GM19438 (cell line): ENCODE measurements at regions not wholly inside any gene's neighbourhood (a gene's known extent, or its start where the extent isn't known, plus 50 kb on each side); places are given as distances from the start of the nearest gene placed in this dataset.

Experiments used
- ATAC-seq: cut with Tn5 transposase; IDR thresholded peaks from one replicate; pipeline ENCODE4 v1.9.1; 2021; ENCODE audit warnings: low read depth; ENCODE audit not compliant: unreplicated experiment

GRCh38 chr7:17632384-17632783 is 307.9 kb downstream of the SNX13 start:
- no peak for ATAC-seq

DNA sequence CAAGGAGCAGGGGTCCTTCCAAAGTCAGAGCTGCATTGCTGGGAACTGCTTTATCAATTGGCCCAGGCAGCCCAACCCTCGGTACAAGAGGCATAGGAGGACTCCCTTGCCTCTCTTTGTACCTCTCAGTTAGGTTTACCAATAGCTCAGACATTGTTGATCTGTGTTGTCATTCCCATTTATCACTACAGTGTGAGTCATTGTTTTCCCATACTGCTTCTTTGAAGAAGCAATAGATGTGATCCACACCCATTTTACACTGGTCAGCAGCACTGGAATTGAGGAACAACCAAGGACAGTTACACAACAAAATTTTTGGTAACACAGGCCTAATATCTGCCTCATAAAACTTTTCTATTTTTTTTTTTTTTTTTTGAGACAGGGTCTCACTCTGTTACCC is 307.2 kb downstream of the SNX13 start:
- no peak for ATAC-seq

DNA sequence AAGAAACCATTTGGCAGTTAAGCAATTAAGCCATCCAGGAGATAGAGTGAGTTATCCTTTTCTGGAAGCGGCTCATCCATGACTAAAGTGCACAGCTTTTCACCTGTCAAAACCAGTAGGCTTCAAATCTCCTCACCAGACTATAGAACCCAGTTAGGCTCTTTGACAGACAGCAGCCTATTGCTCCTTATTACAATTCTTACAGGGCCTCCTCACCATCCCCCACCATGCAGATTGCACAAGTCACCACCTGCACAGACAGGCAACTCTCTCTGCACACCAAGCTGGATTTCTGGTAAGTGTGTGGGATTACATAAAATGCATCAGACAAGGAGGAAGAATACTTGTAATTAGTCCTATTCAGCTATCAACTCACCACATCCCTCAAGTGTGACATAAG is 301.6 kb downstream of the SNX13 start:
- no peak for ATAC-seq

GRCh38 chr7:17640730-17641377 is 299.4 kb downstream of the SNX13 start:
- ATAC-seq = no peak

- ATAC-seq = no peak
Observed at GRCh38 chr7:17645500-17645899, 294.8 kb downstream of the SNX13 start.

GRCh38 chr7:17646253-17646956 is 293.9 kb downstream of the SNX13 start:
- no peak for ATAC-seq

DNA sequence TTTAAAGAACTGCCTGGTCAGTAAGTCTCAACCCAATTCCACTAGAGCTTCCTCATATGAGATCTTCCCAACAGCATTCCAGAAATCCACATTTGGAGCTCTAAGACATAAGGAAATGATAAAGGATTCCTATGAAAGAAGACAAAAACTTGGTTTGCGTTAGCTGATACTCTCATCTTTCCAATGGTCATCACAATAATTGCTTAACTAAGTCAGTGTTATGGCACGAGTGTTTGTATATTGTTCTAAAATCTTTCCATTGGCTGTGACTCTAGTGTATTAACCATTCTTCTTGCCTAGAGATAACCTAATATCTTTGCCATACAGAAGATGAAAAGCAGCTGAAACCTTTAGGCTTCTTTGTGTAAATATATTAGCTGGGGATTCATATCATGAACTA is 289.0 kb downstream of the SNX13 start:
- no peak for ATAC-seq

DNA sequence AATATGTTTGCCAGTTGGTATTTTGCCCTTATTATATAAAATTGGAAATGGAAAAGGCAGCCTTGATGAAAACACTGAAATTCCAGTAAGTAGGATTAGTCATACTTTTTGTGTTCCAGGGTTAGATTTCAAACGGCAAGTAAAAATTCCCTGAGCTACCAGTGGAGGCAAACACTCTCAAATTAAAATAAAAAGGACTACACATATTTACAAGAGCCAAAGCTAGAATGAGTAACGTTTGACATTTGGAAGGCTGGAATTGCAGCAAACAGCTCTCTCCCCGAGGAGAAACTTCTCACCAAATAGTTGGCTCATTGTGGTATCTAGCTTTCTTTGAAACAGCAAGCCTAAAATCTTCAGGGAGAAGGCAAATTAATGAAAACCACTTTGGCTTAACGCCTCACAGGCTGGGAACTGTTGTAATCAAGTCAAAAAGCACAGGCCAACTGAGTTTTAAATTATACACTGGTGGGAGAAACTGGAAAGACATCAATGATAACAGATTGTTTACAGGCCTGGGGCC is 288.4 kb downstream of the SNX13 start:
- ATAC-seq = no peak

GRCh38 chr7:17654940-17655339 is 285.4 kb downstream of the SNX13 start:
- ATAC-seq = no peak

GRCh38 chr7:17659126-17659525 is 281.2 kb downstream of the SNX13 start:
- no peak for ATAC-seq

GRCh38 chr7:17660116-17660515 is 280.2 kb downstream of the SNX13 start:
- no peak for ATAC-seq

- ATAC-seq = no peak
Observed at GRCh38 chr7:17661982-17662585, 278.2 kb downstream of the SNX13 start.

DNA sequence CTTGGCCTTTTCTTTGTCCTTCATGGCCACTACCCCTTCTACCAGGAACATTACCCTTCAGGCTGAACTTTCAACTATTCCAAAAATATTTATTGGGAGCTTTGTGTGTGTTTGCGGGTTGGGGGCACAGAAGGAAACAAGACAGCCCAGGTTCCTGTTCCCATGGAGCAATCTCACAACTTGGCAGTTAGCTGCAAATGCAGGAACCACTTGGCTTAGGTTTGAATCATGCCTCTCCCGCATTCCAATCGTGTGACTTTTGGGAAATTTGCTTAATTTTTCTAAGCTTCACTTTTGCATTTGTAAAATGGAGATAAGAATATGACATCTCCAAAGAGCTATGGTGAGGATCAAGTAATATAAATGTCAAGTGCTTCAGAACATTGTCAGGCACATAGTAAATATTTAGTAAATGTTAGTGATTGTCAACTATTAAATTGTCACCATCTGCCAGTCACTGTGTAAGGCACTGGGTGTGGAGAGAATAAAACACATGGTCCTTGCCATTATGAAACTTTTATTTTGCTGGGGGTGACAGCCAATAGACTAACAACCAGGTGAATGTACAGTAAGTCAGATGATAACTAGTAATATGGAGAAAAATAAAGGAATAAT is 277.1 kb downstream of the SNX13 start:
- no peak for ATAC-seq

DNA sequence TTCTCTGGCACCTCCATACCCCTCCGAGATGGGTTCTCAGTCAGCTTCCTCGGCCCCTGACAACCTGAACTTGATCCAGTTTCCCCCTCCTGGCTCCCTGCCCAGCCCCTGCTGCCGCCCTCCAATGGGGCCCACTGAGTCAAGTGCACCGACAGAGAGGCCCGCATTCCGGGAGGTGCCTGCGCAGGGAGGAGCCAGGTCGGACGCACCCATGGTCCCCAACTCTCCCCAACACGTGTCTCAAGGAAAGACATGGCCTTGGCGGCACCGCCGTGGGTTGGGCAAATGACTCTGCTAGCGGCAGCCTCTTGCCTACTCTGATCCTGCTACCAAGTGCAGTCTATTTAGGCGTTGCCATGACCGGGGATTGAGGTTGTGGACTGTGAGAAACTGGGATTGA is 275.3 kb downstream of the SNX13 start:
- no peak for ATAC-seq

DNA sequence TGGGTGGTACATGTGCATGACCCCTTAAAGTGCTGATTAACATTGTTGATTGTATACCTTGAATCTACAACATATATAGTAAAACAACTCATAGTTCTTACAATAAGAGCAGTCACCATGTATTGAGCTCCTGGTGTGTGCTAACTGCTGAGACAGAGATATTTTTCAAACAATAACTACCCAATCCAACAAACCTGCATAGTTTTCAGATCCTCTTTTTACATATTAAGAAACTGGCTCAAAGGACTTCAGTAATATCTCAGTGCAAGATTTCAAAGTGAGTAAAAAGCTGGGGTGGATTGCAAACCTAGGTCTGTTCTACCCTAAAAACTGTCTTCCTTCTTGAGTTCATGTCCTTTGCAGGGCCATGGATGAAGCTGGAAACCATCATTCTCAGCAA is 272.2 kb downstream of the SNX13 start:
- no peak for ATAC-seq

- no peak for ATAC-seq
Observed at GRCh38 chr7:17669204-17669603, 271.1 kb downstream of the SNX13 start.

DNA sequence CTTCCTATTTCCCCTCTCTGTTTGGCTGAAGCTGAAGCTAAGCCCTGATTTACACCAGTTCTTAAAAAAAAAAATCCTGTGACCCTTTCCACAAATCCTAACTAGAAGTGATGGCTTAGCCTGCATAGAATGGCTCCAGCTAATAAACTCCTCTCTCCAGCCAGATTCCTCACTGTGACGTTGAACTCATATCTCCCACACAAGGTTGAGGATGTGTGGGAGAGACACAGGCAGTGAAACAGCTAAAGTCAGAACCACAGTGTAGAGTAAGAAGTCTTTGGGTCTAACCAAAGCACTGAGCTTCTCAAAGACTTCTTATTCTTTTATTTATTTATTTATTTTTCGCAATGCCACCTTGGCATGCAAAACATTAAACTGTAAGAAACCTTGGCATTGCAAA is 268.3 kb downstream of the SNX13 start:
- ATAC-seq = no peak

GRCh38 chr7:17672783-17673182 is 267.5 kb downstream of the SNX13 start:
- no peak for ATAC-seq

- ATAC-seq = no peak
Observed at GRCh38 chr7:17674166-17674942, 265.9 kb downstream of the SNX13 start.

- ATAC-seq = no peak
Observed at GRCh38 chr7:17674943-17675608, 265.2 kb downstream of the SNX13 start.
